B cell (primary cell): ENCODE measurements at regions not wholly inside any gene's neighbourhood (a gene's known extent, or its start where the extent isn't known, plus 50 kb on each side); places are given as distances from the start of the nearest gene placed in this dataset.

Experiments used
- ATAC-seq: fragments of 200-7000 bp; cut with Tn5 transposase; one replicate; pipeline ENCODE4 v1.10.0; 2021; ENCODE audit warnings: low read depth, mild to moderate bottlenecking, moderate number of reproducible peaks, moderate library complexity
- CTCF ChIA-PET: fragments of 350-600 bp; sonication (Branson Sonifier 250); formaldehyde crosslinking; loops from one replicate; lab custom pipeline; 2021; ENCODE audit warnings: antibody characterized with exemption, inconsistent platforms; lab: Charles Lee
- POLR2A ChIA-PET: fragments of 350-600 bp; sonication (Branson Sonifier 250); formaldehyde crosslinking; loops from one replicate; lab custom pipeline; 2021; ENCODE audit warnings: antibody characterized with exemption; lab: Charles Lee
- DNase-seq: peaks from one replicate; pipeline ENCODE4 v3.0.0; 2013
- H2AFZ ChIP-seq: 2 replicates; pipeline ENCODE4 v1.6.1; 2012; ENCODE audit warnings: mild to moderate bottlenecking, low read depth, low read length; ENCODE audit not compliant: insufficient read depth, poor library complexity, severe bottlenecking
- H3K27ac ChIP-seq, 2 donors: 1 replicate in 1 of 2; 2 replicates in 1 of 2; pipeline ENCODE4 v1.5.1; 2012 to 2013; ENCODE audit warnings: low read length in 2 of 2, mild to moderate bottlenecking in 2 of 2, moderate library complexity in 1 of 2
- H3K27me3 ChIP-seq, 4 experiments: fragments of 200-600 bp in 1 of 4; sonication (generic) in 1 of 4; replicated peaks in 1 of 4; 1 replicate in 2 of 4; 2 replicates in 2 of 4; pipeline versions ENCODE4 v1.6.1 to v1.7.0; 2013 to 2016; ENCODE audit warnings: low read length in 3 of 4, mild to moderate bottlenecking in 2 of 4, mixed read lengths in 1 of 4, moderate library complexity in 1 of 4; ENCODE audit not compliant: insufficient read depth in 4 of 4, control insufficient read depth in 3 of 4; ENCODE audit errors: control extremely low read depth in 1 of 4
- H3K36me3 ChIP-seq, 2 experiments: replicated peaks in 1 of 2; 1 replicate in 1 of 2; 2 replicates in 1 of 2; pipeline versions ENCODE4 v1.6.1 to v1.7.1; 2013; ENCODE audit warnings: low read length in 1 of 2; ENCODE audit not compliant: insufficient read depth in 2 of 2, control insufficient read depth in 1 of 2; ENCODE audit errors: control extremely low read depth in 1 of 2, extremely low read depth in 1 of 2
- H3K4me1 ChIP-seq, 2 donors: fragments of 200-600 bp in 1 of 2; sonication (generic) in 1 of 2; 1 replicate in 1 of 2; 2 replicates in 1 of 2; pipeline versions ENCODE4 v1.5.1 to v1.6.1; 2013 to 2017; ENCODE audit warnings: low read length in 2 of 2; ENCODE audit not compliant: control insufficient read depth in 2 of 2, insufficient read depth in 2 of 2
- H3K4me2 ChIP-seq: replicated peaks from 2 replicates; pipeline ENCODE3; 2012; ENCODE audit warnings: mild to moderate bottlenecking, low read depth, low read length; ENCODE audit not compliant: poor library complexity, severe bottlenecking
- H3K4me3 ChIP-seq, 5 experiments: fragments of 200-600 bp in 1 of 5; sonication (generic) in 1 of 5; 1 replicate in 3 of 5; 2 replicates in 2 of 5; pipeline versions ENCODE4 v1.5.1 to v1.7.0; 2011 to 2016; ENCODE audit warnings: low read length in 4 of 5, mild to moderate bottlenecking in 4 of 5, low read depth in 2 of 5, control low read depth in 1 of 5, moderate library complexity in 1 of 5; ENCODE audit not compliant: insufficient read depth in 1 of 5; ENCODE audit errors: control extremely low read depth in 1 of 5, extremely low read depth in 1 of 5
- H3K79me2 ChIP-seq: fragments of 200-600 bp; sonication (generic); one replicate; pipeline ENCODE4 v1.6.0; 2016; ENCODE audit warnings: low read length; ENCODE audit not compliant: control insufficient read depth, insufficient read depth
- H3K9ac ChIP-seq: fragments of 200-600 bp; sonication (generic); 2 replicates; pipeline ENCODE4 v1.6.1; 2017; ENCODE audit warnings: mild to moderate bottlenecking, low read length, moderate library complexity
- H3K9me3 ChIP-seq, 3 donors: one replicate each; pipeline versions ENCODE4 v1.6.1 to v1.7.1; 2013; ENCODE audit warnings: low read length in 2 of 3; ENCODE audit not compliant: control insufficient read depth in 2 of 3, insufficient read depth in 1 of 3; ENCODE audit errors: control extremely low read depth in 1 of 3
- H4K20me1 ChIP-seq: 2 replicates; pipeline ENCODE4 v1.6.0; 2012; ENCODE audit warnings: mild to moderate bottlenecking, low read length; ENCODE audit not compliant: insufficient read depth, control insufficient read depth, poor library complexity, severe bottlenecking
- H3K27ac Mint-ChIP-seq: one replicate; pipeline ENCODE4 v1.8.0; 2021; ENCODE audit warnings: mixed read lengths
- H3K27me3 Mint-ChIP-seq: one replicate; pipeline ENCODE4 v1.8.0; 2021; ENCODE audit warnings: mixed read lengths
- H3K4me1 Mint-ChIP-seq: one replicate; pipeline ENCODE4 v1.8.0; 2021; ENCODE audit warnings: mixed read lengths
- H3K4me3 Mint-ChIP-seq: one replicate; pipeline ENCODE4 v1.8.0; 2021; ENCODE audit warnings: mixed read lengths
- H3K9me3 Mint-ChIP-seq: one replicate; pipeline ENCODE4 v1.8.0; 2022; ENCODE audit warnings: mixed read lengths; ENCODE audit not compliant: insufficient read depth
- EZH2 ChIP-seq: IDR thresholded peaks from 2 replicates; pipeline ENCODE4 v1.6.1; 2012; ENCODE audit warnings: borderline replicate concordance, low read depth, mild to moderate bottlenecking, moderate library complexity, low read length; ENCODE audit not compliant: insufficient read depth, poor library complexity, severe bottlenecking
- WGBS: methylation state at CpG from one replicate; pipeline ENCODE4 v1.1.5; 2013; ENCODE audit warnings: missing lambda C conversion rate; ENCODE audit not compliant: insufficient coverage; 5-methylcytosine and 5-hydroxymethylcytosine counted together
- intact Hi-C: fragments of 100-400 bp; cut with micrococcal nuclease; formaldehyde crosslinking; loops from one replicate; pipeline ENCODE4 v1.10.0; 2022
- TF ChIP-seq, protein P1 (sequence below): fragments of 200-600 bp; IDR thresholded peaks from one replicate; pipeline ENCODE4 v1.8.0; 2022; ENCODE audit warnings: antibody characterized with exemption, mild to moderate bottlenecking

DNA sequence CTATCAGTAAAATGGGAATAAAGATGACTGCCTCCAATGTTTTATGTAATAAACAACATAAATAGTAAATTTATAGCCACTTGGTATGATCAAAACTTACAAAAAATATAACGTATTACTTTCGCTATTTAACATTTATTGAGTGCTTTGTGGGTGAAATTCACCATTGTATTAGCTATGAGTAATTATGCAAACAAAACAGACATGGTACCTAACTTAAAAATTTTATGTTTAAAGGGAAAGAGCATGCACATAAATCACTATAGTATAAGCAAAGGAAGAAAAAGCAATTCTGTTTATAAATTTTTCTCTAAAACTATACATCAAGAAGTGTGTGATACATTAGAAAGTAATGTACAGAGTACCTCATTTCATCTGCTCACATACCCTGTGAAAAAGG is 1046.2 kb downstream of the NCAM2 start:
- Mint-ChIP-seq H3K27ac (no peak overlapping the region), H3K9me3 (no peaks in the 10 kb centered on the region), H3K4me1 (no peaks in the 10 kb centered on the region), H3K27me3 (no peaks in the 10 kb centered on the region), H3K4me3 (no peak overlapping the region)
- H3K9ac ChIP-seq: no peak overlapping the region
- no peaks in the 10 kb centered on the region for H4K20me1 ChIP-seq
- TF ChIP-seq, protein P1, sequence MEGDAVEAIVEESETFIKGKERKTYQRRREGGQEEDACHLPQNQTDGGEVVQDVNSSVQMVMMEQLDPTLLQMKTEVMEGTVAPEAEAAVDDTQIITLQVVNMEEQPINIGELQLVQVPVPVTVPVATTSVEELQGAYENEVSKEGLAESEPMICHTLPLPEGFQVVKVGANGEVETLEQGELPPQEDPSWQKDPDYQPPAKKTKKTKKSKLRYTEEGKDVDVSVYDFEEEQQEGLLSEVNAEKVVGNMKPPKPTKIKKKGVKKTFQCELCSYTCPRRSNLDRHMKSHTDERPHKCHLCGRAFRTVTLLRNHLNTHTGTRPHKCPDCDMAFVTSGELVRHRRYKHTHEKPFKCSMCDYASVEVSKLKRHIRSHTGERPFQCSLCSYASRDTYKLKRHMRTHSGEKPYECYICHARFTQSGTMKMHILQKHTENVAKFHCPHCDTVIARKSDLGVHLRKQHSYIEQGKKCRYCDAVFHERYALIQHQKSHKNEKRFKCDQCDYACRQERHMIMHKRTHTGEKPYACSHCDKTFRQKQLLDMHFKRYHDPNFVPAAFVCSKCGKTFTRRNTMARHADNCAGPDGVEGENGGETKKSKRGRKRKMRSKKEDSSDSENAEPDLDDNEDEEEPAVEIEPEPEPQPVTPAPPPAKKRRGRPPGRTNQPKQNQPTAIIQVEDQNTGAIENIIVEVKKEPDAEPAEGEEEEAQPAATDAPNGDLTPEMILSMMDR: no peak
- TF ChIP-seq EZH2: no peak
- H3K27ac ChIP-seq: no peak overlapping the region
- H3K4me1 ChIP-seq: no peaks in the 10 kb centered on the region
- POLR2A ChIA-PET: no interaction called here
- no peak overlapping the region for H3K4me2 ChIP-seq
- H3K9me3 ChIP-seq: peaks cover 0 to 13% (median 0%) of the 10 kb centered on the region in 3 donors
- CTCF ChIA-PET: no interaction called here
- ATAC-seq (no peak), DNase-seq (no peak)
- no peak overlapping the region for H3K4me3 ChIP-seq
- intact Hi-C loops: no loop called here
- no peaks in the 10 kb centered on the region for H3K27me3 ChIP-seq
- no CpG with 5 or more reads among the region's 2 CpGs for WGBS
- no peak overlapping the region for H2AFZ ChIP-seq
- H3K79me2 ChIP-seq: no peaks in the 10 kb centered on the region
- no peaks in the 10 kb centered on the region for H3K36me3 ChIP-seq

DNA sequence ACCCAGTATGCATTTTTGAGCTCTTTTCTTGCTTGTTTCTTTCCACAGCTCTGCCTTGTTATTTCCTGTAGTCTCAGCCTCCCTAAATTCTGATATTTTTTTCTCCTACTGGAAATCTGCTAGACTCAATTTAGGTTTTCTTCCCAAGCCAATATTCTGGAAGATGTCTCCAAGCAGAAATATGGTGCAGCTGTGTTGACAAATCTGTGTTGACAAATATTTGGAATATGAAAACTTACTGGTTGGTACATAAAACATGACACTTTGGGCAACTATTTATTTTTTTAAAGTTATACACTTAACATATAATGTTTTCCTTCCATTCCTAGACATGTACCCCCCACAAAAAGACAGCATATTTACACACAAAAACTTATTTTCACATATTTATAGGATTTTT is 1048.4 kb downstream of the NCAM2 start:
- no peaks in the 10 kb centered on the region for H3K36me3 ChIP-seq
- intact Hi-C loops: no loop called here
- ChIA-PET CTCF (no interaction called here), POLR2A (no interaction called here)
- TF ChIP-seq EZH2: no peak
- TF ChIP-seq, protein P1: no peak
- H3K27me3 Mint-ChIP-seq: no peaks in the 10 kb centered on the region
- H3K27me3 ChIP-seq: no peaks in the 10 kb centered on the region
- no peaks in the 10 kb centered on the region for H3K4me1 ChIP-seq
- H3K4me2 ChIP-seq: no peak overlapping the region
- no peaks in the 10 kb centered on the region for H3K9me3 ChIP-seq
- no peaks in the 10 kb centered on the region for H3K4me1 Mint-ChIP-seq
- no peak overlapping the region for H3K9ac ChIP-seq
- H3K4me3 ChIP-seq: no peak overlapping the region
- H3K9me3 Mint-ChIP-seq: no peaks in the 10 kb centered on the region
- no peak overlapping the region for H3K27ac Mint-ChIP-seq
- no peaks in the 10 kb centered on the region for H3K79me2 ChIP-seq
- ATAC-seq (no peak), DNase-seq (no peak)
- H3K27ac ChIP-seq: no peak overlapping the region
- H4K20me1 ChIP-seq: no peaks in the 10 kb centered on the region
- H2AFZ ChIP-seq: no peak overlapping the region
- H3K4me3 Mint-ChIP-seq: no peak overlapping the region
